RWPE1 (cell line): ENCODE measurements at regions not wholly inside any gene's neighbourhood (a gene's known extent, or its start where the extent isn't known, plus 50 kb on each side); places are given as distances from the start of the nearest gene placed in this dataset.
"Not testable (repeated sequence)": the region's sequence is repeated elsewhere in the genome, so short reads cannot be mapped to it uniquely, and the experiment has no call there.

ENCODE experiments used
- CTCF ChIA-PET: fragments of 350-600 bp; sonication (Branson Sonifier 250); formaldehyde crosslinking; extraction: SDS; loops from one replicate; lab custom pipeline; 2021; lab: Yijun Ruan, JAX
- POLR2A ChIA-PET: fragments of 400-600 bp; formaldehyde crosslinking; extraction: SDS; loops from one replicate; lab custom pipeline; 2020; ENCODE audit warnings: antibody characterized with exemption; ENCODE audit not compliant: low non-redundant PET; lab: Yijun Ruan, JAX
- DNase-seq: peaks from one replicate; pipeline ENCODE4 v3.0.0; 2012; ENCODE audit warnings: low spot score
- H3K27ac ChIP-seq: fragments of 450-650 bp; 2 replicates; pipeline ENCODE4 v1.5.1; 2017
- CTCF ChIP-seq: fragments of 450-650 bp; conservative IDR thresholded peaks from 2 replicates; pipeline ENCODE4 v1.5.1; 2017; ENCODE audit warnings: low read depth, mild to moderate bottlenecking

- POLR2A ChIA-PET = no interaction called here
- CTCF ChIA-PET = no interaction called here
- TF ChIP-seq CTCF = no peak
- H3K27ac ChIP-seq = no peak overlapping the region
- DNase-seq = no peak
These were observed 64.4 kb upstream of the TAMM41 start for GRCh38 chr3:11910971-11911531.

- CTCF ChIA-PET, POLR2A ChIA-PET, H3K27ac ChIP-seq, DNase-seq: not testable (repeated sequence)
These were observed 65.2 kb upstream of the TAMM41 start for GRCh38 chr3:11911887-11912286.

GRCh38 chr3:11913316-11913715, 66.6 kb upstream of the TAMM41 start:
- DNase-seq = no peak
- ChIA-PET POLR2A (no interaction called here), CTCF (no interaction called here)
- no peak overlapping the region for H3K27ac ChIP-seq
- TF ChIP-seq CTCF = no peak

- no peak for DNase-seq
- ChIA-PET POLR2A (no interaction called here), CTCF (no interaction called here)
- no peak overlapping the region for H3K27ac ChIP-seq
- no peak for TF ChIP-seq CTCF
These were observed 67.4 kb upstream of the TAMM41 start for GRCh38 chr3:11914041-11914440.

GRCh38 chr3:11914651-11915050, 68.0 kb upstream of the TAMM41 start:
- DNase-seq = no peak
- CTCF ChIA-PET = no interaction called here
- no peak overlapping the region for H3K27ac ChIP-seq
- TF ChIP-seq CTCF = no peak
- POLR2A ChIA-PET = no interaction called here

- no peak overlapping the region for H3K27ac ChIP-seq
- ChIA-PET POLR2A (no interaction called here), CTCF (interaction anchor here (0.6 kb wide), 1 partner anchor 1206 kb away, joined by 3 read pairs; no protein-coding TSS in a partner anchor)
- TF ChIP-seq CTCF = no peak
- no peak for DNase-seq
These were observed 69.1 kb upstream of the TAMM41 start for GRCh38 chr3:11915621-11916424.

GRCh38 chr3:11916425-11916762, 69.7 kb upstream of the TAMM41 start:
- H3K27ac ChIP-seq, DNase-seq, POLR2A ChIA-PET: not testable (repeated sequence)
- CTCF ChIA-PET = interaction anchor here (0.6 kb wide), 1 partner anchor 1207 kb away, joined by 3 read pairs; no protein-coding TSS in a partner anchor
